NCI-H146 treated with DMSO at 0.1 percent for 48 hours (cell line): ENCODE measurements at regions not wholly inside any gene's neighbourhood (a gene's known extent, or its start where the extent isn't known, plus 50 kb on each side); places are given as distances from the start of the nearest gene placed in this dataset.

Experiments used
- DNase-seq: peaks from one replicate; lab custom pipeline; 2025; ENCODE audit not compliant: unreplicated experiment; lab: John Stamatoyannopoulos, UW

GRCh38 chr18:34591920-34592444 is 118.1 kb upstream of the DTNA start:
- DNase-seq: no peak

- DNase-seq: no peak
Measured at GRCh38 chr18:34592481-34592880, 117.6 kb upstream of the DTNA start.

GRCh38 chr18:34592961-34593382 is 117.1 kb upstream of the DTNA start:
- DNase-seq: peak; percentile 60

GRCh38 chr18:34594266-34594665 is 115.8 kb upstream of the DTNA start:
- DNase-seq: no peak

GRCh38 chr18:34595690-34596089 is 114.4 kb upstream of the DTNA start:
- peak; percentile 55 for DNase-seq

GRCh38 chr18:34598120-34598635 is 111.9 kb upstream of the DTNA start:
- no peak for DNase-seq

GRCh38 chr18:34600158-34600557 is 109.9 kb upstream of the DTNA start:
- DNase-seq: no peak

GRCh38 chr18:34600874-34601656 is 109.0 kb upstream of the DTNA start:
- DNase-seq: no peak

- no peak for DNase-seq
Measured at GRCh38 chr18:34604591-34604990, 105.5 kb upstream of the DTNA start.

- DNase-seq: no peak
Measured at GRCh38 chr18:34606851-34607250, 103.2 kb upstream of the DTNA start.

- DNase-seq: no peak
Measured at GRCh38 chr18:34608064-34608463, 102.0 kb upstream of the DTNA start.

GRCh38 chr18:34609986-34610648 is 100.0 kb upstream of the DTNA start:
- DNase-seq: no peak

GRCh38 chr18:34611904-34612303 is 98.2 kb upstream of the DTNA start:
- DNase-seq: no peak

GRCh38 chr18:34620258-34620861 is 89.7 kb upstream of the DTNA start:
- no peak for DNase-seq

- no peak for DNase-seq
Measured at GRCh38 chr18:34623557-34623956, 86.5 kb upstream of the DTNA start.

- peak; percentile 95 for DNase-seq
Measured at GRCh38 chr18:34624551-34624950, 85.5 kb upstream of the DTNA start.

GRCh38 chr18:34626404-34627136 is 83.5 kb upstream of the DTNA start:
- no peak for DNase-seq

GRCh38 chr18:34627137-34627920 is 82.8 kb upstream of the DTNA start:
- DNase-seq: no peak

- peak; percentile 51 for DNase-seq
Measured at GRCh38 chr18:34631093-34631966, 78.8 kb upstream of the DTNA start.
